ENCODE measurements at regions not wholly inside any gene's neighbourhood (a gene's known extent, or its start where the extent isn't known, plus 50 kb on each side); places are given as distances from the start of the nearest gene placed in this dataset.

- TF ChIP-seq CTCF (IDR thresholded peaks at IDR 0.05; ENCODE audit: low read depth, low read length) = no peak
- in situ Hi-C loops (cut with HindIII; ENCODE audit: low sequenced_read_pairs) = no loop called here
- peak; percentile 24 for DNase-seq (ENCODE audit: low read depth, low spot score)
- no peak overlapping the region for H3K4me3 ChIP-seq (ENCODE audit: low read depth, low read length)
These were observed 78.4 kb upstream of the MED9 start for GRCh38 chr17:17398188-17398942.

GRCh38 chr17:17398943-17399926, 77.6 kb upstream of the MED9 start:
- no peak overlapping the region for H3K4me3 ChIP-seq (ENCODE audit: low read depth, low read length)
- in situ Hi-C loops (cut with HindIII; ENCODE audit: low sequenced_read_pairs) = no loop called here
- no peak for DNase-seq (ENCODE audit: low read depth, low spot score)
- no peak for TF ChIP-seq CTCF (IDR thresholded peaks at IDR 0.05; ENCODE audit: low read depth, low read length)

GRCh38 chr17:17400070-17400469, 76.7 kb upstream of the MED9 start:
- in situ Hi-C loops (cut with HindIII; ENCODE audit: low sequenced_read_pairs) = no loop called here
- no peak overlapping the region for H3K4me3 ChIP-seq (ENCODE audit: low read depth, low read length)
- no peak for DNase-seq (ENCODE audit: low read depth, low spot score)
- TF ChIP-seq CTCF (IDR thresholded peaks at IDR 0.05; ENCODE audit: low read depth, low read length) = no peak

- in situ Hi-C loops (cut with HindIII; ENCODE audit: low sequenced_read_pairs) = no loop called here
- TF ChIP-seq CTCF (IDR thresholded peaks at IDR 0.05; ENCODE audit: low read depth, low read length) = no peak
- H3K4me3 ChIP-seq (ENCODE audit: low read depth, low read length) = no peak overlapping the region
- DNase-seq (ENCODE audit: low read depth, low spot score) = no peak
These were observed 76.1 kb upstream of the MED9 start for GRCh38 chr17:17400566-17401184.

- in situ Hi-C loops (cut with HindIII; ENCODE audit: low sequenced_read_pairs) = no loop called here
- no peak overlapping the region for H3K4me3 ChIP-seq (ENCODE audit: low read depth, low read length)
These were observed 75.5 kb upstream of the MED9 start for GRCh38 chr17:17401271-17401781.

More at GRCh38 chr17:17401271-17401781, 75.5 kb upstream of the MED9 start:
- no peak for DNase-seq (ENCODE audit: low read depth, low spot score)
- no peak for TF ChIP-seq CTCF (IDR thresholded peaks at IDR 0.05; ENCODE audit: low read depth, low read length)
